GM23338 (cell line): ENCODE measurements at regions not wholly inside any gene's neighbourhood (a gene's known extent, or its start where the extent isn't known, plus 50 kb on each side); places are given as distances from the start of the nearest gene placed in this dataset.

Experiments
- ATAC-seq: fragments of 200-7000 bp; cut with Tn5 transposase; 3 replicates; pipeline ENCODE4 v1.9.1; 2020
- DNase-seq: peaks from one replicate; pipeline ENCODE4 v3.0.0-alpha.2; 2015; ENCODE audit warnings: low spot score
- H2AFZ ChIP-seq: fragments of 200-600 bp; sonication (generic); 2 replicates; pipeline ENCODE4 v1.8.0; 2016; ENCODE audit warnings: antibody characterized with exemption, mild to moderate bottlenecking, moderate library complexity
- H3F3A ChIP-seq: fragments of 200-600 bp; sonication (generic); replicated peaks from 2 replicates; pipeline ENCODE4 v1.8.0; 2017; ENCODE audit warnings: antibody characterized with exemption, mixed run types, low read depth
- H3K27ac ChIP-seq: fragments of 200-600 bp; sonication (generic); 2 replicates; pipeline ENCODE4 v1.6.1; 2016; ENCODE audit warnings: low read depth
- H3K27me3 ChIP-seq: fragments of 200-600 bp; sonication (generic); 2 replicates; pipeline ENCODE4 v1.8.0; 2016; ENCODE audit warnings: mild to moderate bottlenecking, mixed run types, moderate library complexity; ENCODE audit not compliant: insufficient read depth
- H3K36me3 ChIP-seq: fragments of 200-600 bp; sonication (generic); 2 replicates; pipeline ENCODE4 v1.8.0; 2016; ENCODE audit warnings: mild to moderate bottlenecking; ENCODE audit not compliant: insufficient read depth
- H3K4me1 ChIP-seq: fragments of 200-600 bp; sonication (generic); 2 replicates; pipeline ENCODE4 v1.8.0; 2016; ENCODE audit warnings: mild to moderate bottlenecking, moderate library complexity; ENCODE audit not compliant: insufficient read depth
- H3K4me2 ChIP-seq: fragments of 200-600 bp; sonication (generic); 2 replicates; pipeline ENCODE4 v1.7.1; 2017; ENCODE audit warnings: mixed run types
- H3K4me3 ChIP-seq: fragments of 200-600 bp; sonication (generic); 2 replicates; pipeline ENCODE4 v1.6.1; 2016; ENCODE audit warnings: mixed run types
- H3K79me2 ChIP-seq: fragments of 200-600 bp; sonication (generic); replicated peaks from 2 replicates; pipeline ENCODE4 v1.8.0; 2017; ENCODE audit warnings: mild to moderate bottlenecking; ENCODE audit not compliant: insufficient read depth
- H3K9me2 ChIP-seq: fragments of 200-600 bp; sonication (generic); 2 replicates; pipeline ENCODE4 v1.8.0; 2017; ENCODE audit not compliant: insufficient read depth
- H4K20me1 ChIP-seq: fragments of 200-600 bp; sonication (generic); replicated peaks from 2 replicates; pipeline ENCODE4 v1.8.0; 2017; ENCODE audit warnings: mild to moderate bottlenecking; ENCODE audit not compliant: insufficient read depth
- H3K27ac Mint-ChIP-seq: 2 replicates; pipeline ENCODE4 v1.8.0; 2020; ENCODE audit warnings: inconsistent platforms, mild to moderate bottlenecking, moderate library complexity, mixed read lengths
- H3K27me3 Mint-ChIP-seq: 3 replicates; pipeline ENCODE4 v1.8.0; 2022; ENCODE audit warnings: low read depth, mild to moderate bottlenecking, moderate library complexity, mixed read lengths, inconsistent platforms; ENCODE audit not compliant: insufficient read depth, poor library complexity
- H3K36me3 Mint-ChIP-seq: 3 replicates; pipeline ENCODE4 v1.8.0; 2021; ENCODE audit warnings: low read depth, mild to moderate bottlenecking, inconsistent platforms, moderate library complexity, mixed read lengths
- H3K4me1 Mint-ChIP-seq: 3 replicates; pipeline ENCODE4 v1.8.0; 2020; ENCODE audit warnings: mild to moderate bottlenecking, inconsistent platforms, mixed read lengths
- H3K4me3 Mint-ChIP-seq: 3 replicates; pipeline ENCODE4 v1.8.0; 2021; ENCODE audit warnings: moderate library complexity, mild to moderate bottlenecking, inconsistent platforms, mixed read lengths
- H3K9me3 Mint-ChIP-seq: 3 replicates; pipeline ENCODE4 v1.8.0; 2020; ENCODE audit warnings: moderate library complexity, mild to moderate bottlenecking, inconsistent platforms, mixed read lengths
- CREB1 ChIP-seq: fragments of 250-450 bp; sonication (Bioruptor Pico); IDR thresholded peaks from 2 replicates; pipeline ENCODE4 v1.5.0; 2020; ENCODE audit warnings: low read depth, mild to moderate bottlenecking, moderate library complexity
- ETS1 ChIP-seq: IDR thresholded peaks from 2 replicates; pipeline ENCODE4 v1.6.1; 2016; ENCODE audit warnings: antibody characterized with exemption
- EZH2 ChIP-seq: fragments of 200-600 bp; sonication (generic); IDR thresholded peaks from one replicate; pipeline ENCODE4 v1.8.0; 2017; ENCODE audit warnings: antibody characterized with exemption, mild to moderate bottlenecking, low read depth; ENCODE audit not compliant: unreplicated experiment
- JUNB ChIP-seq: IDR thresholded peaks from one replicate; pipeline ENCODE4 v1.6.1; 2016; ENCODE audit warnings: antibody characterized with exemption; ENCODE audit not compliant: unreplicated experiment
- POLR2AphosphoS5 ChIP-seq: IDR thresholded peaks from 2 replicates; pipeline ENCODE4 v1.6.1; 2016; ENCODE audit warnings: antibody characterized with exemption, low read depth
- STAT1 ChIP-seq: IDR thresholded peaks from one replicate; pipeline ENCODE4 v1.6.1; 2016; ENCODE audit warnings: antibody characterized with exemption; ENCODE audit not compliant: unreplicated experiment
- ZNF114 ChIP-seq: fragments of 250-450 bp; sonication (Bioruptor Pico); IDR thresholded peaks from 2 replicates; pipeline ENCODE4 v1.5.0; 2020; ENCODE audit warnings: mild to moderate bottlenecking, moderate library complexity
- ZNF331 ChIP-seq: fragments of 250-450 bp; sonication (Bioruptor Pico); IDR thresholded peaks from 2 replicates; pipeline ENCODE4 v1.5.0; 2020; ENCODE audit warnings: low read depth, mild to moderate bottlenecking, moderate library complexity
- ZNF462 ChIP-seq: fragments of 250-450 bp; sonication (Bioruptor Pico); IDR thresholded peaks from 2 replicates; pipeline ENCODE4 v1.5.0; 2020; ENCODE audit warnings: mild to moderate bottlenecking, moderate library complexity
- TF ChIP-seq, protein P1 (sequence below): IDR thresholded peaks from one replicate; pipeline ENCODE4 v1.6.1; 2018; ENCODE audit warnings: antibody characterized with exemption; ENCODE audit not compliant: unreplicated experiment
- TF ChIP-seq, protein P2 (sequence below), 2 experiments: fragments of 200-600 bp in 1 of 2; sonication (generic) in 1 of 2; conservative IDR thresholded peaks; 2 replicates each; pipeline versions ENCODE4 v1.5.1 to v1.6.1; 2016 to 2017; ENCODE audit warnings: antibody characterized with exemption in 2 of 2, low read depth in 2 of 2, mild to moderate bottlenecking in 2 of 2, moderate library complexity in 1 of 2

GRCh38 chr12:113535100-113535499, 63.4 kb upstream of the LHX5 start:
- TF ChIP-seq CREB1, result no peak
- no peak for TF ChIP-seq ZNF114 (CRISPR knock-in tag)
- no peak for TF ChIP-seq POLR2AphosphoS5
- no peak for TF ChIP-seq ZNF331 (CRISPR knock-in tag)
- TF ChIP-seq ETS1, result no peak
- TF ChIP-seq STAT1, result no peak
- TF ChIP-seq, protein P1, sequence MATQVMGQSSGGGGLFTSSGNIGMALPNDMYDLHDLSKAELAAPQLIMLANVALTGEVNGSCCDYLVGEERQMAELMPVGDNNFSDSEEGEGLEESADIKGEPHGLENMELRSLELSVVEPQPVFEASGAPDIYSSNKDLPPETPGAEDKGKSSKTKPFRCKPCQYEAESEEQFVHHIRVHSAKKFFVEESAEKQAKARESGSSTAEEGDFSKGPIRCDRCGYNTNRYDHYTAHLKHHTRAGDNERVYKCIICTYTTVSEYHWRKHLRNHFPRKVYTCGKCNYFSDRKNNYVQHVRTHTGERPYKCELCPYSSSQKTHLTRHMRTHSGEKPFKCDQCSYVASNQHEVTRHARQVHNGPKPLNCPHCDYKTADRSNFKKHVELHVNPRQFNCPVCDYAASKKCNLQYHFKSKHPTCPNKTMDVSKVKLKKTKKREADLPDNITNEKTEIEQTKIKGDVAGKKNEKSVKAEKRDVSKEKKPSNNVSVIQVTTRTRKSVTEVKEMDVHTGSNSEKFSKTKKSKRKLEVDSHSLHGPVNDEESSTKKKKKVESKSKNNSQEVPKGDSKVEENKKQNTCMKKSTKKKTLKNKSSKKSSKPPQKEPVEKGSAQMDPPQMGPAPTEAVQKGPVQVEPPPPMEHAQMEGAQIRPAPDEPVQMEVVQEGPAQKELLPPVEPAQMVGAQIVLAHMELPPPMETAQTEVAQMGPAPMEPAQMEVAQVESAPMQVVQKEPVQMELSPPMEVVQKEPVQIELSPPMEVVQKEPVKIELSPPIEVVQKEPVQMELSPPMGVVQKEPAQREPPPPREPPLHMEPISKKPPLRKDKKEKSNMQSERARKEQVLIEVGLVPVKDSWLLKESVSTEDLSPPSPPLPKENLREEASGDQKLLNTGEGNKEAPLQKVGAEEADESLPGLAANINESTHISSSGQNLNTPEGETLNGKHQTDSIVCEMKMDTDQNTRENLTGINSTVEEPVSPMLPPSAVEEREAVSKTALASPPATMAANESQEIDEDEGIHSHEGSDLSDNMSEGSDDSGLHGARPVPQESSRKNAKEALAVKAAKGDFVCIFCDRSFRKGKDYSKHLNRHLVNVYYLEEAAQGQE, result no peak
- TF ChIP-seq, protein P2, sequence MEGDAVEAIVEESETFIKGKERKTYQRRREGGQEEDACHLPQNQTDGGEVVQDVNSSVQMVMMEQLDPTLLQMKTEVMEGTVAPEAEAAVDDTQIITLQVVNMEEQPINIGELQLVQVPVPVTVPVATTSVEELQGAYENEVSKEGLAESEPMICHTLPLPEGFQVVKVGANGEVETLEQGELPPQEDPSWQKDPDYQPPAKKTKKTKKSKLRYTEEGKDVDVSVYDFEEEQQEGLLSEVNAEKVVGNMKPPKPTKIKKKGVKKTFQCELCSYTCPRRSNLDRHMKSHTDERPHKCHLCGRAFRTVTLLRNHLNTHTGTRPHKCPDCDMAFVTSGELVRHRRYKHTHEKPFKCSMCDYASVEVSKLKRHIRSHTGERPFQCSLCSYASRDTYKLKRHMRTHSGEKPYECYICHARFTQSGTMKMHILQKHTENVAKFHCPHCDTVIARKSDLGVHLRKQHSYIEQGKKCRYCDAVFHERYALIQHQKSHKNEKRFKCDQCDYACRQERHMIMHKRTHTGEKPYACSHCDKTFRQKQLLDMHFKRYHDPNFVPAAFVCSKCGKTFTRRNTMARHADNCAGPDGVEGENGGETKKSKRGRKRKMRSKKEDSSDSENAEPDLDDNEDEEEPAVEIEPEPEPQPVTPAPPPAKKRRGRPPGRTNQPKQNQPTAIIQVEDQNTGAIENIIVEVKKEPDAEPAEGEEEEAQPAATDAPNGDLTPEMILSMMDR (conservative IDR thresholded peaks at IDR 0.05; ENCODE audit: low read depth in 2 of 2), result no peak
- TF ChIP-seq EZH2, result no peak
- TF ChIP-seq JUNB, result no peak
- no peak for TF ChIP-seq ZNF462 (CRISPR knock-in tag)
- ATAC-seq (no peak), DNase-seq (no peak)
- Histone ChIP-seq H3K27me3 (no peaks in the 10 kb centered on the region), H3F3A (no peaks in the 10 kb centered on the region), H2AFZ (no peak overlapping the region), H3K4me3 (no peak overlapping the region), H3K27ac (no peak overlapping the region), H3K9me2 (no peaks in the 10 kb centered on the region), H3K4me2 (no peak overlapping the region), H3K36me3 (no peaks in the 10 kb centered on the region), H3K4me1 (no peaks in the 10 kb centered on the region), H4K20me1 (no peaks in the 10 kb centered on the region), H3K79me2 (no peaks in the 10 kb centered on the region)
- Mint-ChIP-seq H3K36me3 (peaks cover 6% of the 10 kb centered on the region; the same call in 2 of the 3 replicates), H3K27ac (no peak overlapping the region), H3K9me3 (peaks cover 21% of the 10 kb centered on the region), H3K27me3 (peaks cover 13% of the 10 kb centered on the region), H3K4me3 (no peak overlapping the region), H3K4me1 (0 out of 3 replicates have a peak, but pooled peaks cover 2% of the 10 kb centered on the region)
